ENCODE measurements at regions not wholly inside any gene's neighbourhood (a gene's known extent, or its start where the extent isn't known, plus 50 kb on each side); places are given as distances from the start of the nearest gene placed in this dataset.

- no peaks in the 10 kb centered on the region for H3K79me2 ChIP-seq (ENCODE audit: insufficient read depth, low read length)
- TF ChIP-seq EZH2 (IDR thresholded peaks at IDR 0.05; ENCODE audit: borderline replicate concordance, low read length) (no peak), CTCF (IDR thresholded peaks at IDR 0.05; ENCODE audit: low read length) (no peak)
- H2AFZ ChIP-seq (ENCODE audit: low read length) = no peak overlapping the region
- no peaks in the 10 kb centered on the region for H4K20me1 ChIP-seq (ENCODE audit: insufficient read depth, low read length)
- no peaks in the 10 kb centered on the region for H3F3A ChIP-seq (ENCODE audit: insufficient read depth, low read length)
- no peaks in the 10 kb centered on the region for H3K9me2 ChIP-seq (ENCODE audit: low read depth, low read length)
- H3K9me3 ChIP-seq (ENCODE audit: low read length) = no peaks in the 10 kb centered on the region
- H3K9ac ChIP-seq (ENCODE audit: low read length) = no peak overlapping the region
- H3K4me1 ChIP-seq (ENCODE audit: insufficient read depth, low read length, severe bottlenecking) = no peaks in the 10 kb centered on the region
- no peak overlapping the region for H3K4me2 ChIP-seq (ENCODE audit: low read length)
- no peak overlapping the region for H3K27ac ChIP-seq (ENCODE audit: low read depth, low read length, poor library complexity, severe bottlenecking)
- no peak overlapping the region for H3K4me3 ChIP-seq (ENCODE audit: low read depth, low read length, poor library complexity, severe bottlenecking)
- H3K27me3 ChIP-seq (ENCODE audit: insufficient read depth, low read length) = no peaks in the 10 kb centered on the region
- H3K36me3 ChIP-seq (ENCODE audit: insufficient read depth, low read length) = no peaks in the 10 kb centered on the region
Measured at GRCh38 chr2:77604953-77605929, 83.1 kb upstream of the LRRTM4 start.

- Histone ChIP-seq H3F3A (ENCODE audit: insufficient read depth, low read length) (no peaks in the 10 kb centered on the region), H3K9ac (ENCODE audit: low read length) (no peak overlapping the region), H3K9me3 (ENCODE audit: low read length) (no peaks in the 10 kb centered on the region), H3K4me3 (ENCODE audit: low read depth, low read length, poor library complexity, severe bottlenecking) (no peak overlapping the region), H3K36me3 (ENCODE audit: insufficient read depth, low read length) (no peaks in the 10 kb centered on the region), H4K20me1 (ENCODE audit: insufficient read depth, low read length) (no peaks in the 10 kb centered on the region), H3K9me2 (ENCODE audit: low read depth, low read length) (no peaks in the 10 kb centered on the region), H2AFZ (ENCODE audit: low read length) (no peak overlapping the region), H3K79me2 (ENCODE audit: insufficient read depth, low read length) (no peaks in the 10 kb centered on the region), H3K4me2 (ENCODE audit: low read length) (no peak overlapping the region), H3K27me3 (ENCODE audit: insufficient read depth, low read length) (no peaks in the 10 kb centered on the region), H3K4me1 (ENCODE audit: insufficient read depth, low read length, severe bottlenecking) (no peaks in the 10 kb centered on the region), H3K27ac (ENCODE audit: low read depth, low read length, poor library complexity, severe bottlenecking) (no peak overlapping the region)
- no peak for TF ChIP-seq EZH2 (IDR thresholded peaks at IDR 0.05; ENCODE audit: borderline replicate concordance, low read length)
- no peak for TF ChIP-seq CTCF (IDR thresholded peaks at IDR 0.05; ENCODE audit: low read length)
Measured at GRCh38 chr2:77608510-77608909, 86.3 kb upstream of the LRRTM4 start.

- Histone ChIP-seq H3K27ac (ENCODE audit: low read depth, low read length, poor library complexity, severe bottlenecking) (no peak overlapping the region), H3K4me3 (ENCODE audit: low read depth, low read length, poor library complexity, severe bottlenecking) (no peak overlapping the region), H4K20me1 (ENCODE audit: insufficient read depth, low read length) (no peaks in the 10 kb centered on the region), H3K9me3 (ENCODE audit: low read length) (no peaks in the 10 kb centered on the region), H3F3A (ENCODE audit: insufficient read depth, low read length) (no peaks in the 10 kb centered on the region), H3K27me3 (ENCODE audit: insufficient read depth, low read length) (no peaks in the 10 kb centered on the region), H3K4me1 (ENCODE audit: insufficient read depth, low read length, severe bottlenecking) (no peaks in the 10 kb centered on the region), H3K4me2 (ENCODE audit: low read length) (no peak overlapping the region), H2AFZ (ENCODE audit: low read length) (no peak overlapping the region), H3K9ac (ENCODE audit: low read length) (no peak overlapping the region), H3K79me2 (ENCODE audit: insufficient read depth, low read length) (no peaks in the 10 kb centered on the region), H3K9me2 (ENCODE audit: low read depth, low read length) (no peaks in the 10 kb centered on the region), H3K36me3 (ENCODE audit: insufficient read depth, low read length) (no peaks in the 10 kb centered on the region)
- no peak for TF ChIP-seq EZH2 (IDR thresholded peaks at IDR 0.05; ENCODE audit: borderline replicate concordance, low read length)
- no peak for TF ChIP-seq CTCF (IDR thresholded peaks at IDR 0.05; ENCODE audit: low read length)
Measured at GRCh38 chr2:77629539-77629938, 107.4 kb upstream of the LRRTM4 start.

All from OCI-LY1 (cell line).